Peyer's patch (tissue), 4 donors: ENCODE measurements at regions not wholly inside any gene's neighbourhood (a gene's known extent, or its start where the extent isn't known, plus 50 kb on each side); places are given as distances from the start of the nearest gene placed in this dataset.
"Not testable (repeated sequence)": the region's sequence is repeated elsewhere in the genome, so short reads cannot be mapped to it uniquely, and the experiment has no call there.

Experiments
- CTCF ChIP-seq, 6 experiments: fragments of 450-650 bp in 4 of 6; fragments of 200-600 bp in 2 of 6; sonication (generic) in 1 of 6; IDR thresholded peaks; one replicate each; pipeline ENCODE4 v1.5.1; 2017 to 2019; ENCODE audit warnings: antibody characterized with exemption in 6 of 6, mild to moderate bottlenecking in 3 of 6, moderate library complexity in 1 of 6
- POLR2A ChIP-seq, 2 donors: fragments of 450-650 bp; IDR thresholded peaks; one replicate each; pipeline ENCODE4 v1.5.1; 2017; ENCODE audit warnings: antibody characterized with exemption in 2 of 2, mild to moderate bottlenecking in 2 of 2, moderate library complexity in 2 of 2

- TF ChIP-seq POLR2A, CTCF (IDR thresholded peaks at IDR 0.05): not testable (repeated sequence)
Measured at GRCh38 chr1:19551837-19552236, 66.5 kb upstream of the CAPZB start.
